PC-3 (cell line): ENCODE measurements at regions not wholly inside any gene's neighbourhood (a gene's known extent, or its start where the extent isn't known, plus 50 kb on each side); places are given as distances from the start of the nearest gene placed in this dataset.

Experiments used
- ATAC-seq: fragments of 200-7000 bp; cut with Tn5 transposase; 2 replicates; pipeline ENCODE4 v1.9.1; 2020; ENCODE audit warnings: mild to moderate bottlenecking, moderate library complexity
- BruUV-seq: library from RNA; stranded (reverse); fragments of 400-500 nt; replicated peaks from 2 replicates; lab custom pipeline; 2021; lab: Mats Ljungman, UMichigan
- CTCF ChIA-PET: fragments of 300-600 bp; sonication (Branson Sonifier 250); formaldehyde crosslinking; loops from one replicate; lab custom pipeline; 2022; ENCODE audit warnings: antibody characterized with exemption; lab: Charles Lee
- POLR2A ChIA-PET: fragments of 300-600 bp; sonication (Branson Sonifier 250); formaldehyde crosslinking; loops from one replicate; lab custom pipeline; 2022; ENCODE audit warnings: antibody characterized with exemption; ENCODE audit not compliant: unreplicated experiment; lab: Charles Lee
- DNase-seq: peaks from one replicate; pipeline ENCODE4 v3.0.0-alpha.2; 2015
- H2AFZ ChIP-seq: fragments of 300-600 bp; sonication (generic); 2 replicates; pipeline ENCODE4 v1.6.0; 2016; ENCODE audit warnings: antibody characterized with exemption, low read length
- H3F3A ChIP-seq: fragments of 300-600 bp; sonication (generic); one replicate; pipeline ENCODE4 v1.6.0; 2017; ENCODE audit warnings: antibody characterized with exemption, low read length, control low read depth, mild to moderate bottlenecking; ENCODE audit not compliant: unreplicated experiment
- H3K27ac ChIP-seq: fragments of 300-600 bp; sonication (generic); 2 replicates; pipeline ENCODE4 v1.5.1; 2016; ENCODE audit warnings: mild to moderate bottlenecking, low read length
- H3K27me3 ChIP-seq: fragments of 300-600 bp; sonication (generic); 2 replicates; pipeline ENCODE4 v1.6.1; 2016; ENCODE audit warnings: low read length, mixed read lengths
- H3K36me3 ChIP-seq: fragments of 300-600 bp; sonication (generic); 2 replicates; pipeline ENCODE4 v1.6.1; 2016; ENCODE audit warnings: low read depth, mixed run types, low read length, mixed read lengths
- H3K4me1 ChIP-seq: fragments of 300-600 bp; sonication (generic); 2 replicates; pipeline ENCODE4 v1.5.1; 2016; ENCODE audit warnings: low read length; ENCODE audit not compliant: insufficient read depth
- H3K4me2 ChIP-seq: fragments of 300-600 bp; sonication (generic); 2 replicates; pipeline ENCODE4 v1.6.0; 2016; ENCODE audit warnings: low read length
- H3K4me3 ChIP-seq: fragments of 300-600 bp; sonication (generic); 2 replicates; pipeline ENCODE4 v1.5.1; 2016; ENCODE audit warnings: mild to moderate bottlenecking, low read length, mixed read lengths
- H3K79me2 ChIP-seq: fragments of 300-600 bp; sonication (generic); 2 replicates; pipeline ENCODE4 v1.6.1; 2017; ENCODE audit warnings: low read length, mixed read lengths
- H3K9ac ChIP-seq: fragments of 300-600 bp; sonication (generic); 2 replicates; pipeline ENCODE4 v1.6.0; 2016; ENCODE audit warnings: mild to moderate bottlenecking, low read length
- H3K9me2 ChIP-seq: fragments of 300-600 bp; sonication (generic); replicated peaks from 2 replicates; pipeline ENCODE4 v1.6.1; 2016; ENCODE audit warnings: mixed run types, low read length, mixed read lengths
- H3K9me3 ChIP-seq: fragments of 300-600 bp; sonication (generic); 2 replicates; pipeline ENCODE4 v1.6.1; 2016; ENCODE audit warnings: low read length, mixed read lengths
- H4K20me1 ChIP-seq: fragments of 300-600 bp; sonication (generic); 2 replicates; pipeline ENCODE4 v1.6.1; 2016; ENCODE audit warnings: low read length, mixed read lengths
- CTCF ChIP-seq: fragments of 300-600 bp; sonication (generic); conservative IDR thresholded peaks from 2 replicates; pipeline ENCODE4 v1.5.1; 2017; ENCODE audit warnings: antibody characterized with exemption, low read depth, mild to moderate bottlenecking, low read length
- EZH2 ChIP-seq: fragments of 300-600 bp; sonication (generic); IDR thresholded peaks from one replicate; pipeline ENCODE4 v1.6.1; 2017; ENCODE audit warnings: antibody characterized with exemption, mild to moderate bottlenecking, low read length; ENCODE audit not compliant: unreplicated experiment
- EZH2phosphoT487 ChIP-seq: fragments of 300-600 bp; sonication (generic); IDR thresholded peaks from 2 replicates; pipeline ENCODE4 v1.6.1; 2018; ENCODE audit warnings: mild to moderate bottlenecking, antibody characterized with exemption, low read length, borderline replicate concordance
- intact Hi-C: fragments of 100-400 bp; cut with micrococcal nuclease; formaldehyde crosslinking; loops from 2 replicates; pipeline ENCODE4 v1.9.0; 2023

DNA sequence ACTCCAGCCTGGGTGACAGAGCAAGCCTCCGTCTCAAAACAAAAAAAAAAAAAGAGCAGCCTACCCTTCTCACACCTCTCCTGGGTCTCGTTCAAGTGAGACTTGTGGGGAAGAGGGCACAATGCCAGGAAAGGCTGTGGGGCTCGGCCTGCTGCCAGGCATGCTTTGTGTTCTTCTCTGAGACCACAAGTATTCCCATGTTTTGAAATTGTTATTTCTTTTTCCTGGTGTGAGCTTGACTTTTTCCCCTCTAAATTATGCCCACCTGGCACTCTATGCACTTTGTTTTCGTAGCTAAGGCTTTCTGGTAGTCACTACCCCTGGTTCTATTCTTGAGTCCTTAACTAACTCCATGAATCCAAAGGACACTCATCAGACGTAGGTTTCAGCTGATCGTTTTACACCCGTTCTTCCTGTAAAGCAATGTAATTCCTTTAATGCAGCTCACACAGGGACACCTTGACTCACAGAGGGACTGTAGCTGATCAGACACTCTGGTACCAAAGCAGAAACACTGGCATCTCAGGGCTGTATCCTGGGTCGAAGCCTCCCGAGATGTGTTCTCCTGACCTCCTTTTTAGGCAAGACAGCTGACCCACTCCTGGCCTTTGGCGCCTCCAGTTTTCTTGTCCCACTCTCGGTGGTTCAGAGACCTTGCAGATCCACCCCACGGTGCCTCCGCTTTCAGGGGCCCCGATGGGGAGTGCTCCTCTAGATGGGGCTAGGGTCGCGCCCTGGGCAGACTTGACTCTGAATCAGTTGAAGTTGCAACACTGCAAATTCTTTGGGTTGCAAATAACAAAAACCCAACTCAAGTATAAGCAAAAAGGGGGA lies 193.3 kb upstream of the AGAP1 start:
- Histone ChIP-seq H2AFZ (no peak overlapping the region), H4K20me1 (no peaks in the 10 kb centered on the region), H3K79me2 (no peaks in the 10 kb centered on the region), H3K36me3 (no peaks in the 10 kb centered on the region), H3K9me3 (no peaks in the 10 kb centered on the region), H3F3A (no peaks in the 10 kb centered on the region), H3K9ac (no peak overlapping the region), H3K4me1 (no peaks in the 10 kb centered on the region), H3K27me3 (no peaks in the 10 kb centered on the region), H3K9me2 (no peaks in the 10 kb centered on the region), H3K27ac (no peak overlapping the region), H3K4me3 (no peak overlapping the region), H3K4me2 (no peak overlapping the region)
- intact Hi-C loops = no loop called here
- ATAC-seq (no peak), DNase-seq (no peak)
- ChIA-PET POLR2A (no interaction called here), CTCF (no interaction called here)
- no peak for TF ChIP-seq CTCF
- BruUV-seq = no TSS peak

DNA sequence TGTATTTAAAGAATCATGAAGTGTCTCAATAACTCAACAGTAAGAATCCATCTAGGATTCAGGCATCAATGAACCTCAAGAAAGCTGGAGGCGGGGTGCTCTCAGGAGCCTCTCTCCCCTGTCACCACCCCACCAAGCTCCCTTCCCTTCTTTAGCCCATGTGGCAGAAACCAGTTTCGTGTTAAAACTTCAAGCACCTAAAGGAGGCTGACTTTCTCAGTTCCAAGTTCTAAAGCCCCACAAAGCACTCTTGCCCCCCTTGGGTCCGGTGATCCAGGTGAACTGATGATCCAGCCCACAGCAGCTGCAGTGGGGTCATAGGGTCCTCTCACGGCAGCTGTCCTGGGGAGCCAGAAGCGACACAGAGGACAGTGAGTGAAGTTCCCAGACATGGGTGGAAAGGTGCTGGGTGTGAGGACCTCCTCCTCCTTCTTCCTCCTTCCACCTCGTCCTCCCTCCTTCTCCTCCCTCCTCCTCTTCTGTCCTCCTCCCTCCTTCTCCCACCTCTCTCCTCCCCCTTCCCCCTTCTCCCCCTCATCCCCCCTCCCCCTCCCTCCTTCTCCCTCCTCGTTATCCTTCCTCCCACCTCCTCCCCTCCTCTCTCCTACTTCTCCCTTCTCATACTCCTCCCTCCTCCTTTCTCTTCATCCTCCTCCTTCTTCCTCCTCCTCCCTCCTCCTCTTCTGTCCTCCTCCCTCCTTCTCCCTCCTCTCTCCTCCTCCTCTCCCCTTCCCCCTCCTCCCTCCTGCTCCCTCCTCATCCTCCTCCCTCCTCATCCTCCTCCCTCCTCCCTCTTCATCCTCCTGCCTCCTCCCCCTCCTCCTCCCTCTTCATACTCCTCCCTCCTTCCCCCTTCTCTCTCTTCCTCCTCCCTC lies 192.4 kb upstream of the AGAP1 start:
- Histone ChIP-seq H3K4me3 (no peak overlapping the region), H3K79me2 (no peaks in the 10 kb centered on the region), H3K36me3 (no peaks in the 10 kb centered on the region), H3F3A (no peaks in the 10 kb centered on the region), H2AFZ (no peak overlapping the region), H3K9me2 (no peaks in the 10 kb centered on the region), H3K9me3 (no peaks in the 10 kb centered on the region), H3K4me1 (no peaks in the 10 kb centered on the region), H3K27me3 (no peaks in the 10 kb centered on the region), H3K4me2 (no peak overlapping the region), H3K27ac (no peak overlapping the region), H4K20me1 (no peaks in the 10 kb centered on the region), H3K9ac (no peak overlapping the region)
- POLR2A ChIA-PET = no interaction called here
- CTCF ChIA-PET = no interaction called here
- intact Hi-C loops = no loop called here
- ATAC-seq (no peak), DNase-seq (no peak)
- TF ChIP-seq EZH2 = no peak
- TF ChIP-seq CTCF = no peak
- no peak for TF ChIP-seq EZH2phosphoT487
- BruUV-seq = no TSS peak

DNA sequence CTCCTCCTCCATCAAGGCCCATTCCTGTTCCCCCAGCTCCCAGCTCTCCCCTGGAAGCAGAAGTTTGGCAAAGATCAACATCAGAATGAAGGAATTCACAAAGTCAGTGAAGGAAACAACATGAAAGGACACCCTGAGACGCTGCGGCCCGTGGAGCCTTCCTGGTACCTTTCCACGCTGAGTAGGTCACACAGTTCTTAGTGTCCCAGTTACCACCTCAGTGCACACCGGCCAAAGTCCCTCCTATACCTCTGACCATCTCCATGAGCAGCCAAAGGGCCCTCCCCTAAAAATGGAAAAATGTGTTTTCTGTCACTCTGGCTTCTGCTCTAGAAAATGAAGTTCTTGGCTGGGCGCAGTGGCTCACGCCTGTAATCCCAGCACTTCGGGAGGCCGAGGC lies 191.6 kb upstream of the AGAP1 start:
- intact Hi-C loops = no loop called here
- POLR2A ChIA-PET = no interaction called here
- no peak for ATAC-seq

More for the DNA sequence above, 191.6 kb upstream of the AGAP1 start:
- no peak overlapping the region for H3K4me2 ChIP-seq
- no peaks in the 10 kb centered on the region for H3K9me2 ChIP-seq
- H3K9ac ChIP-seq = no peak overlapping the region
- no peak overlapping the region for H2AFZ ChIP-seq
- H3K27ac ChIP-seq = no peak overlapping the region
- H3K9me3 ChIP-seq = no peaks in the 10 kb centered on the region
- H3K27me3 ChIP-seq = no peaks in the 10 kb centered on the region
- TF ChIP-seq CTCF (no peak), EZH2 (no peak), EZH2phosphoT487 (no peak)
- BruUV-seq = no TSS peak
- H3F3A ChIP-seq = no peaks in the 10 kb centered on the region
- CTCF ChIA-PET = no interaction called here
- H3K4me3 ChIP-seq = no peak overlapping the region
- H4K20me1 ChIP-seq = no peaks in the 10 kb centered on the region
- H3K79me2 ChIP-seq = no peaks in the 10 kb centered on the region
- no peaks in the 10 kb centered on the region for H3K36me3 ChIP-seq
- DNase-seq = no peak
- H3K4me1 ChIP-seq = no peaks in the 10 kb centered on the region
